Left ventricle myocardium inferior (tissue), 1 donor: ENCODE measurements at regions not wholly inside any gene's neighbourhood (a gene's known extent, or its start where the extent isn't known, plus 50 kb on each side); places are given as distances from the start of the nearest gene placed in this dataset.

ENCODE experiments used
- DNase-seq: peaks from one replicate; pipeline ENCODE4 v3.0.0-alpha.2; 2020
- H3K27ac ChIP-seq: fragments of 200-600 bp; replicated peaks from 2 replicates; pipeline ENCODE4 v1.8.0; 2021
- H3K27me3 ChIP-seq: fragments of 200-600 bp; 2 replicates; pipeline ENCODE4 v1.8.0; 2021; ENCODE audit warnings: low read depth
- H3K36me3 ChIP-seq: fragments of 200-600 bp; 2 replicates; pipeline ENCODE4 v1.8.0; 2021
- H3K4me1 ChIP-seq: fragments of 200-600 bp; 2 replicates; pipeline ENCODE4 v1.8.0; 2021
- H3K4me3 ChIP-seq: fragments of 200-600 bp; 2 replicates; pipeline ENCODE4 v1.8.0; 2021; ENCODE audit warnings: mild to moderate bottlenecking, moderate library complexity
- H3K9me3 ChIP-seq: fragments of 200-600 bp; replicated peaks from 2 replicates; pipeline ENCODE4 v1.8.0; 2021
- intact Hi-C: fragments of 100-400 bp; cut with micrococcal nuclease; formaldehyde crosslinking; loops from one replicate; pipeline ENCODE4 v1.11.0; 2022
- TF ChIP-seq, protein P1 (sequence below): fragments of 200-600 bp; IDR thresholded peaks from 2 replicates; pipeline ENCODE4 v1.8.0; 2021; ENCODE audit warnings: antibody characterized with exemption, mild to moderate bottlenecking, borderline replicate concordance
- donor health status: DM: no; HTN: yes; CAD: no; lungs with severe emphysema.

- Histone ChIP-seq H3K4me1 (no peaks in the 10 kb centered on the region), H3K27me3 (peaks cover 12% of the 10 kb centered on the region), H3K36me3 (no peaks in the 10 kb centered on the region), H3K9me3 (peaks cover 46% of the 10 kb centered on the region), H3K4me3 (no peak overlapping the region), H3K27ac (no peak overlapping the region)
- TF ChIP-seq, protein P1, sequence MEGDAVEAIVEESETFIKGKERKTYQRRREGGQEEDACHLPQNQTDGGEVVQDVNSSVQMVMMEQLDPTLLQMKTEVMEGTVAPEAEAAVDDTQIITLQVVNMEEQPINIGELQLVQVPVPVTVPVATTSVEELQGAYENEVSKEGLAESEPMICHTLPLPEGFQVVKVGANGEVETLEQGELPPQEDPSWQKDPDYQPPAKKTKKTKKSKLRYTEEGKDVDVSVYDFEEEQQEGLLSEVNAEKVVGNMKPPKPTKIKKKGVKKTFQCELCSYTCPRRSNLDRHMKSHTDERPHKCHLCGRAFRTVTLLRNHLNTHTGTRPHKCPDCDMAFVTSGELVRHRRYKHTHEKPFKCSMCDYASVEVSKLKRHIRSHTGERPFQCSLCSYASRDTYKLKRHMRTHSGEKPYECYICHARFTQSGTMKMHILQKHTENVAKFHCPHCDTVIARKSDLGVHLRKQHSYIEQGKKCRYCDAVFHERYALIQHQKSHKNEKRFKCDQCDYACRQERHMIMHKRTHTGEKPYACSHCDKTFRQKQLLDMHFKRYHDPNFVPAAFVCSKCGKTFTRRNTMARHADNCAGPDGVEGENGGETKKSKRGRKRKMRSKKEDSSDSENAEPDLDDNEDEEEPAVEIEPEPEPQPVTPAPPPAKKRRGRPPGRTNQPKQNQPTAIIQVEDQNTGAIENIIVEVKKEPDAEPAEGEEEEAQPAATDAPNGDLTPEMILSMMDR, result no peak
- intact Hi-C loops, result no loop called here
- no peak for DNase-seq
These were observed 670.2 kb downstream of the TBC1D22A start for GRCh38 chr22:47432683-47433082.

DNA sequence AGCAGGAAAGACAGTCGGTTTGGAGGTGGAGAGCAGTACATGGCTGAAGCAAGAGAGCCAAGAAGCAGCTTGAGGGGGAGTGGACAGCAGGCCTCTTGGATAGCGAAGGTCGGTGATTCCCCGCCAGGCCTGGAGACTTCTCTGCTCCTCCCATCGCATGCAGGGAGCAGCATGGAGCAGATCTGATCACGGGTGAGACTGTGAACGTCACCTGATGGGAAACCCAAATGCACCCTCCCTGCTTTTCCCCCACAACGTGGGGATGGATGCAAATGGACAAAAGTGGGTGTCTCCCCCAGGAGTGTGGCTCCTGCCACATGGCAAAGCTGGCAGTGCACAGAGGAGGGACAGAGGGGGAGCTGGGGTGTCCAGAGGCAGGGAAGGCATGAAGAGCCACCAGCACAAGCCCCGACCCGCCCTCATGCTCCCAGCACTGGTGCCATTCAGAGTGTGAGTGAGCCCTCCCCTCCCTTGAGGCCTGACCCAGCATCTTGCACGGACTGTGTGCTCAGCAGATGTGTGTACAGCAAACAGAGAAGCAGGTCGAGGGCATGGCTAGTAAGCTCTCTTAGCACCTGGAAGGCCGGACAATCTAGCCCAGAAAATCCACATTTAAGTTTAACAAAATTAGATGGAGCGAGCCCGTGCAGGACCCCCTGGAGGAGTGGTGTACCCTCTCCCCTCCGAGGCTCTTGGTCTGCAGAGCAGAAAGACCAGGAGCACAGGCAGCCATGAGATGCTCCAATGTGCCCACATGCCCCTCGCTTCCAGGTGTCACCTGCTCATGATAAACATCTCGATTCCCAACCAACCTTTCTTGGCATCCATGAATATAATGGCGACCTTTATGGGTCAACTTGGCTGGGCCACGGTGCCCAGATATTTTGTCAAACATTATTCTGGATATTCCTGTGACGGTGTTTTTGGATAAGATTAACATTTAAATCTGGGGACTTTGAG lies 661.7 kb downstream of the TBC1D22A start:
- H3K36me3 ChIP-seq, result no peaks in the 10 kb centered on the region
- peaks cover 12% of the 10 kb centered on the region for H3K9me3 ChIP-seq
- no peaks in the 10 kb centered on the region for H3K4me1 ChIP-seq
- no peak overlapping the region for H3K4me3 ChIP-seq
- intact Hi-C loops, result no loop called here
- H3K27me3 ChIP-seq, result peaks cover 72% of the 10 kb centered on the region
- DNase-seq, result no peak
- H3K27ac ChIP-seq, result no peak overlapping the region
- TF ChIP-seq, protein P1, result no peak

DNA sequence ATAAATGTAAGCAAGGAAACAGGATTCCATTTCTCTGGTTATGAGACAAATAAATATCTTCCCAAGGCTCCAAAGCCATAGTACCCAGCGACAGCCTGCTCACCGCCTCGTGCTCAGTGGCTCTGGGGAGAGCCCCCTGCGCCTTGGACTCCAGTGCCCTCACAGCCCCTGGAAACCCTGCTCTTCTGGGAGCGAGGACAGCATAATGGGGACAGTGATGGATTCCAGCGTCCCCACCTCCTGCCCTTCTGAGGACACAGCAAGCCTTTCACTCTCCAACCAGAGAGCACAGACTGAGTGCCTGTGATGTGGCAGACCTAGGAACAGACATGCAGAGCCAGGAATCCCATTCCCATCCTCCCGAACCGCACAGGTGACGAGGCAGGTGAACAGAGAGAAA lies 660.8 kb downstream of the TBC1D22A start:
- H3K27me3 ChIP-seq, result peaks cover 72% of the 10 kb centered on the region
- intact Hi-C loops, result no loop called here
- no peaks in the 10 kb centered on the region for H3K4me1 ChIP-seq
- TF ChIP-seq, protein P1, result no peak
- H3K27ac ChIP-seq, result no peak overlapping the region
- no peak overlapping the region for H3K4me3 ChIP-seq
- H3K36me3 ChIP-seq, result no peaks in the 10 kb centered on the region
- no peak for DNase-seq
- H3K9me3 ChIP-seq, result peaks cover 4% of the 10 kb centered on the region

GRCh38 chr22:47422736-47423135 lies 660.3 kb downstream of the TBC1D22A start:
- Histone ChIP-seq H3K36me3 (no peaks in the 10 kb centered on the region), H3K4me3 (no peak overlapping the region), H3K4me1 (no peaks in the 10 kb centered on the region), H3K9me3 (no peaks in the 10 kb centered on the region), H3K27me3 (peaks cover 73% of the 10 kb centered on the region), H3K27ac (no peak overlapping the region)
- intact Hi-C loops, result no loop called here
- TF ChIP-seq, protein P1, result no peak
- DNase-seq, result no peak

DNA sequence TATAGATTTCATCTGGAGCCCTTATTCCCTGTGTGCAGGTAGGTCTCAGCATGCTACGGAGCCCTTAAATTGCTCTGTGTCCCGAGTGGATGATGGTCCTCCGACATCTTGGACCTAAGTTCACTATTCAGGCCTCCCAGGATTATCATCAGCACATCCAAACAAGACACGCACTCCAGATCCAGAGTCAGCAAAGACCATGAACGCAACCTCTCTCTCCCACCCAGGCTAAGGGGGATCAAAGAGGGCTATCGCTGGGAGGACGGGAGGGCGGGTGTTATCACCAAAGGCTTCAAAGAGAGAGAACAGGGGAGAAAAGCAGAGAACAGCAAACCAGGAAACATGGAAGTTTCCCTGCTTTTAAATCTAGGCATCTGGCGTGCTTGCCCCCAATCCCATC lies 659.4 kb downstream of the TBC1D22A start:
- DNase-seq, result no peak
- TF ChIP-seq, protein P1, result no peak
- no peaks in the 10 kb centered on the region for H3K4me1 ChIP-seq
- intact Hi-C loops, result no loop called here
- no peak overlapping the region for H3K27ac ChIP-seq
- H3K27me3 ChIP-seq, result peaks cover 71% of the 10 kb centered on the region
- peaks cover 5% of the 10 kb centered on the region for H3K9me3 ChIP-seq
- no peaks in the 10 kb centered on the region for H3K36me3 ChIP-seq
- no peak overlapping the region for H3K4me3 ChIP-seq
